ENCODE measurements at regions not wholly inside any gene's neighbourhood (a gene's known extent, or its start where the extent isn't known, plus 50 kb on each side); places are given as distances from the start of the nearest gene placed in this dataset.

GRCh38 chr22:27429476-27429875 is 372.1 kb downstream of the MN1 start:
- TF ChIP-seq CTCF (conservative IDR thresholded peaks at IDR 0.05; ENCODE audit: low read depth, low read length), result no peak
- no peak overlapping the region for H3K4me3 ChIP-seq (ENCODE audit: low read length)
- no peak for DNase-seq (ENCODE audit: low read depth)

GRCh38 chr22:27431081-27431480 is 370.5 kb downstream of the MN1 start:
- no peak for DNase-seq (ENCODE audit: low read depth)
- TF ChIP-seq CTCF (conservative IDR thresholded peaks at IDR 0.05; ENCODE audit: low read depth, low read length), result no peak

GRCh38 chr22:27431896-27432295 is 369.7 kb downstream of the MN1 start:
- no peak overlapping the region for H3K4me3 ChIP-seq (ENCODE audit: low read length)
- DNase-seq (ENCODE audit: low read depth), result no peak
- no peak for TF ChIP-seq CTCF (conservative IDR thresholded peaks at IDR 0.05; ENCODE audit: low read depth, low read length)

More at GRCh38 chr22:27431081-27431480, 370.5 kb downstream of the MN1 start:
- H3K4me3 ChIP-seq (ENCODE audit: low read length), result no peak overlapping the region

- no peak overlapping the region for H3K4me3 ChIP-seq (ENCODE audit: low read length)
- TF ChIP-seq CTCF (conservative IDR thresholded peaks at IDR 0.05; ENCODE audit: low read depth, low read length), result no peak
Measured at GRCh38 chr22:27433099-27433498, 368.5 kb downstream of the MN1 start.

GRCh38 chr22:27433585-27434190 is 367.9 kb downstream of the MN1 start:
- TF ChIP-seq CTCF (conservative IDR thresholded peaks at IDR 0.05; ENCODE audit: low read depth, low read length), result no peak
- DNase-seq (ENCODE audit: low read depth), result no peak
- H3K4me3 ChIP-seq (ENCODE audit: low read length), result no peak overlapping the region

More at GRCh38 chr22:27433099-27433498, 368.5 kb downstream of the MN1 start:
- no peak for DNase-seq (ENCODE audit: low read depth)

- no peak for DNase-seq (ENCODE audit: low read depth)
- no peak for TF ChIP-seq CTCF (conservative IDR thresholded peaks at IDR 0.05; ENCODE audit: low read depth, low read length)
- no peak overlapping the region for H3K4me3 ChIP-seq (ENCODE audit: low read length)
Measured at GRCh38 chr22:27434898-27435297, 366.7 kb downstream of the MN1 start.

- TF ChIP-seq CTCF (conservative IDR thresholded peaks at IDR 0.05; ENCODE audit: low read depth, low read length), result no peak
- no peak for DNase-seq (ENCODE audit: low read depth)
- no peak overlapping the region for H3K4me3 ChIP-seq (ENCODE audit: low read length)
Measured at GRCh38 chr22:27435844-27436576, 365.5 kb downstream of the MN1 start.
